ENCODE measurements at regions not wholly inside any gene's neighbourhood (a gene's known extent, or its start where the extent isn't known, plus 50 kb on each side); places are given as distances from the start of the nearest gene placed in this dataset.

- TF ChIP-seq CTCF (IDR thresholded peaks at IDR 0.05) (no peak), POLR2A (IDR thresholded peaks at IDR 0.05) (no peak), EP300 (IDR thresholded peaks at IDR 0.05) (no peak)
Measured at GRCh38 chr19:31110336-31110735, 238.9 kb downstream of the TSHZ3 start.

Measured in tibial nerve (tissue), 4 donors.